H9 (cell line): ENCODE measurements at regions not wholly inside any gene's neighbourhood (a gene's known extent, or its start where the extent isn't known, plus 50 kb on each side); places are given as distances from the start of the nearest gene placed in this dataset.

ENCODE experiments used
- DNase-seq: peaks from one replicate; pipeline ENCODE4 v3.0.0-alpha.2; 2017
- H2AFZ ChIP-seq: one replicate; pipeline ENCODE4 v1.6.1; 2013; ENCODE audit warnings: mild to moderate bottlenecking, low read length, control low read depth, moderate library complexity
- H2AK5ac ChIP-seq: 2 replicates; pipeline ENCODE4 v1.6.1; 2013; ENCODE audit warnings: low read length, control low read depth, mixed read lengths; ENCODE audit not compliant: insufficient read length
- H2BK120ac ChIP-seq: one replicate; pipeline ENCODE4 v1.6.1; 2013; ENCODE audit warnings: low read depth, mild to moderate bottlenecking, low read length, control low read depth, inconsistent platforms; ENCODE audit not compliant: poor library complexity, severe bottlenecking
- H2BK12ac ChIP-seq: 2 replicates; pipeline ENCODE4 v1.6.1; 2013; ENCODE audit warnings: low read length, control low read depth, mixed read lengths, low read depth; ENCODE audit not compliant: insufficient read length
- H2BK15ac ChIP-seq: 2 replicates; pipeline ENCODE4 v1.6.1; 2013; ENCODE audit warnings: low read depth, low read length, control low read depth
- H2BK20ac ChIP-seq: one replicate; pipeline ENCODE4 v1.6.1; 2013; ENCODE audit warnings: low read depth, mild to moderate bottlenecking, low read length, control low read depth, inconsistent platforms; ENCODE audit not compliant: poor library complexity, severe bottlenecking
- H2BK5ac ChIP-seq: 2 replicates; pipeline ENCODE4 v1.6.1; 2013; ENCODE audit warnings: low read length, control low read depth, mixed read lengths; ENCODE audit not compliant: insufficient read length
- H3K14ac ChIP-seq: 2 replicates; pipeline ENCODE4 v1.6.1; 2013; ENCODE audit warnings: low read length, control low read depth; ENCODE audit not compliant: insufficient read depth
- H3K18ac ChIP-seq: 2 replicates; pipeline ENCODE4 v1.6.1; 2013; ENCODE audit warnings: low read depth, mild to moderate bottlenecking, mixed read lengths, low read length, control low read depth; ENCODE audit not compliant: insufficient read length
- H3K23ac ChIP-seq: 2 replicates; pipeline ENCODE4 v1.6.1; 2013; ENCODE audit warnings: low read length, control low read depth, mixed read lengths, low read depth; ENCODE audit not compliant: insufficient read length
- H3K23me2 ChIP-seq: 2 replicates; pipeline ENCODE4 v1.6.1; 2013; ENCODE audit warnings: low read depth, mild to moderate bottlenecking, mixed read lengths, low read length, control low read depth; ENCODE audit not compliant: insufficient read length, poor library complexity, severe bottlenecking
- H3K27ac ChIP-seq: 2 replicates; pipeline ENCODE4 v1.5.1; 2013; ENCODE audit warnings: low read length, control low read depth, mixed read lengths, low read depth; ENCODE audit not compliant: insufficient read length
- H3K27me3 ChIP-seq: 2 replicates; pipeline ENCODE4 v1.6.1; 2013; ENCODE audit warnings: low read length, control low read depth, inconsistent platforms; ENCODE audit not compliant: insufficient read depth
- H3K4ac ChIP-seq: 2 replicates; pipeline ENCODE4 v1.6.1; 2013; ENCODE audit warnings: low read depth, mild to moderate bottlenecking, control low read depth, inconsistent platforms, low read length, moderate library complexity
- H3K4me1 ChIP-seq: 2 replicates; pipeline ENCODE4 v1.6.1; 2013; ENCODE audit warnings: low read length, control low read depth, inconsistent platforms; ENCODE audit not compliant: insufficient read depth
- H3K4me2 ChIP-seq: 2 replicates; pipeline ENCODE4 v1.6.1; 2013; ENCODE audit warnings: low read length, control low read depth, mixed read lengths; ENCODE audit not compliant: insufficient read length, insufficient read depth
- H3K56ac ChIP-seq: 2 replicates; pipeline ENCODE4 v1.6.1; 2013; ENCODE audit warnings: low read depth, mild to moderate bottlenecking, mixed read lengths, low read length, control low read depth; ENCODE audit not compliant: insufficient read length
- H3K79me1 ChIP-seq: 2 replicates; pipeline ENCODE4 v1.6.1; 2013; ENCODE audit warnings: low read depth, mild to moderate bottlenecking, moderate library complexity, low read length, control low read depth, inconsistent platforms; ENCODE audit not compliant: insufficient read depth, poor library complexity, severe bottlenecking
- H3K79me2 ChIP-seq: 2 replicates; pipeline ENCODE4 v1.6.1; 2013; ENCODE audit warnings: low read length, control low read depth, inconsistent platforms; ENCODE audit not compliant: insufficient read depth
- H3K9ac ChIP-seq: 2 replicates; pipeline ENCODE4 v1.6.1; 2013; ENCODE audit warnings: low read length, control low read depth, mixed read lengths; ENCODE audit not compliant: insufficient read length; ENCODE audit errors: extremely low read depth
- H3K9me3 ChIP-seq: one replicate; pipeline ENCODE4 v1.6.1; 2013; ENCODE audit warnings: low read depth, low read length, inconsistent platforms; ENCODE audit not compliant: control insufficient read depth
- H3T11ph ChIP-seq: one replicate; pipeline ENCODE4 v1.6.1; 2013; ENCODE audit warnings: mild to moderate bottlenecking, low read length, control low read depth, inconsistent platforms
- H4K20me1 ChIP-seq: one replicate; pipeline ENCODE4 v1.6.1; 2013; ENCODE audit not compliant: control insufficient read depth, insufficient read length, insufficient read depth
- H4K5ac ChIP-seq: 2 replicates; pipeline ENCODE4 v1.6.1; 2013; ENCODE audit warnings: low read depth, mild to moderate bottlenecking, mixed read lengths, low read length, control low read depth; ENCODE audit not compliant: insufficient read length
- H4K8ac ChIP-seq: replicated peaks from 2 replicates; pipeline ENCODE4 v1.6.1; 2013; ENCODE audit warnings: low read length, control low read depth, mixed read lengths, low read depth; ENCODE audit not compliant: insufficient read length
- H4K91ac ChIP-seq: 2 replicates; pipeline ENCODE4 v1.6.1; 2013; ENCODE audit warnings: low read depth, mild to moderate bottlenecking, moderate library complexity, mixed read lengths, low read length, control low read depth; ENCODE audit not compliant: insufficient read length
- H3K27ac Mint-ChIP-seq, 3 experiments: 2 replicates in 2 of 3; 3 replicates in 1 of 3; pipeline ENCODE4 v1.8.0; 2020 to 2021; ENCODE audit warnings: mixed read lengths in 3 of 3, mild to moderate bottlenecking in 1 of 3, moderate library complexity in 1 of 3
- H3K27me3 Mint-ChIP-seq: 2 replicates; pipeline ENCODE4 v1.8.0; 2021; ENCODE audit warnings: low read depth, mild to moderate bottlenecking, moderate library complexity, mixed read lengths
- H3K36me3 Mint-ChIP-seq, 3 experiments: 2 replicates in 2 of 3; 3 replicates in 1 of 3; pipeline ENCODE4 v1.8.0; 2020 to 2021; ENCODE audit warnings: low read depth in 3 of 3, mixed read lengths in 3 of 3; ENCODE audit not compliant: insufficient read depth in 1 of 3
- H3K4me1 Mint-ChIP-seq, 2 experiments: 2 replicates each; pipeline ENCODE4 v1.8.0; 2020; ENCODE audit warnings: mixed read lengths in 2 of 2
- H3K4me3 Mint-ChIP-seq, 2 experiments: 2 replicates in 1 of 2; 3 replicates in 1 of 2; pipeline ENCODE4 v1.8.0; 2020 to 2021; ENCODE audit warnings: mild to moderate bottlenecking in 2 of 2, mixed read lengths in 2 of 2, moderate library complexity in 1 of 2
- H3K9me3 Mint-ChIP-seq, 2 experiments: 2 replicates in 1 of 2; 3 replicates in 1 of 2; pipeline ENCODE4 v1.8.0; 2020; ENCODE audit warnings: mild to moderate bottlenecking in 2 of 2, mixed read lengths in 2 of 2, moderate library complexity in 1 of 2
- WGBS: extraction: QIAGEN DNeasy Blood & Tissue Kit; methylation state at CpG from one replicate; pipeline ENCODE4 v1.1.7; 2013; ENCODE audit warnings: missing lambda C conversion rate, low lambda C conversion rate, mixed read lengths; ENCODE audit not compliant: insufficient read length; ENCODE audit errors: extremely low coverage; 5-methylcytosine and 5-hydroxymethylcytosine counted together
- TF ChIP-seq, protein P1 (sequence below): fragments of 200-600 bp; sonication (generic); conservative IDR thresholded peaks from 3 replicates; pipeline ENCODE4 v1.8.0; 2021; ENCODE audit warnings: antibody characterized with exemption, mild to moderate bottlenecking

GRCh38 chr6:115629415-115629814 is 431.3 kb downstream of the FRK start:
- H3K18ac ChIP-seq, result no peak overlapping the region
- no peak overlapping the region for H3T11ph ChIP-seq
- no peak overlapping the region for H2AFZ ChIP-seq
- H3K4ac ChIP-seq, result no peak overlapping the region
- H3K56ac ChIP-seq, result no peak overlapping the region
- H2BK12ac ChIP-seq, result no peak overlapping the region
- H3K79me1 ChIP-seq, result no peaks in the 10 kb centered on the region
- no peak overlapping the region for H4K91ac ChIP-seq
- H3K4me1 ChIP-seq, result no peaks in the 10 kb centered on the region
- Mint-ChIP-seq H3K4me1 (no peaks in the 10 kb centered on the region), H3K27me3 (no peaks in the 10 kb centered on the region), H3K4me3 (no peak overlapping the region), H3K36me3 (no peaks in the 10 kb centered on the region), H3K27ac (no peak overlapping the region), H3K9me3 (peaks cover 0 to 2% of the 10 kb centered on the region in 2 experiments; a peak in 1 of 5 replicates)
- H3K23ac ChIP-seq, result no peak overlapping the region
- no peak overlapping the region for H2BK5ac ChIP-seq
- no peaks in the 10 kb centered on the region for H3K27me3 ChIP-seq
- H2BK20ac ChIP-seq, result no peak overlapping the region
- TF ChIP-seq, protein P1, sequence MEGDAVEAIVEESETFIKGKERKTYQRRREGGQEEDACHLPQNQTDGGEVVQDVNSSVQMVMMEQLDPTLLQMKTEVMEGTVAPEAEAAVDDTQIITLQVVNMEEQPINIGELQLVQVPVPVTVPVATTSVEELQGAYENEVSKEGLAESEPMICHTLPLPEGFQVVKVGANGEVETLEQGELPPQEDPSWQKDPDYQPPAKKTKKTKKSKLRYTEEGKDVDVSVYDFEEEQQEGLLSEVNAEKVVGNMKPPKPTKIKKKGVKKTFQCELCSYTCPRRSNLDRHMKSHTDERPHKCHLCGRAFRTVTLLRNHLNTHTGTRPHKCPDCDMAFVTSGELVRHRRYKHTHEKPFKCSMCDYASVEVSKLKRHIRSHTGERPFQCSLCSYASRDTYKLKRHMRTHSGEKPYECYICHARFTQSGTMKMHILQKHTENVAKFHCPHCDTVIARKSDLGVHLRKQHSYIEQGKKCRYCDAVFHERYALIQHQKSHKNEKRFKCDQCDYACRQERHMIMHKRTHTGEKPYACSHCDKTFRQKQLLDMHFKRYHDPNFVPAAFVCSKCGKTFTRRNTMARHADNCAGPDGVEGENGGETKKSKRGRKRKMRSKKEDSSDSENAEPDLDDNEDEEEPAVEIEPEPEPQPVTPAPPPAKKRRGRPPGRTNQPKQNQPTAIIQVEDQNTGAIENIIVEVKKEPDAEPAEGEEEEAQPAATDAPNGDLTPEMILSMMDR, result no peak
- no peaks in the 10 kb centered on the region for H3K23me2 ChIP-seq
- no peaks in the 10 kb centered on the region for H3K79me2 ChIP-seq
- H3K4me2 ChIP-seq, result no peak overlapping the region
- no peaks in the 10 kb centered on the region for H4K20me1 ChIP-seq
- no peak overlapping the region for H2AK5ac ChIP-seq
- no peak overlapping the region for H3K14ac ChIP-seq
- DNase-seq, result no peak
- H2BK15ac ChIP-seq, result no peak overlapping the region
- H3K9me3 ChIP-seq, result no peaks in the 10 kb centered on the region
- no peak overlapping the region for H4K8ac ChIP-seq
- H3K9ac ChIP-seq, result no peak overlapping the region
- no peak overlapping the region for H2BK120ac ChIP-seq
- no CpG with 5 or more reads among the region's 2 CpGs for WGBS
- no peak overlapping the region for H3K27ac ChIP-seq
- H4K5ac ChIP-seq, result no peak overlapping the region
